ENCODE measurements at regions not wholly inside any gene's neighbourhood (a gene's known extent, or its start where the extent isn't known, plus 50 kb on each side); places are given as distances from the start of the nearest gene placed in this dataset.
"Not testable (repeated sequence)": the region's sequence is repeated elsewhere in the genome, so short reads cannot be mapped to it uniquely, and the experiment has no call there.

- no peak for DNase-seq
Measured at GRCh38 chr2:241984658-241985057, 115.1 kb downstream of the RTP5 start.

DNA sequence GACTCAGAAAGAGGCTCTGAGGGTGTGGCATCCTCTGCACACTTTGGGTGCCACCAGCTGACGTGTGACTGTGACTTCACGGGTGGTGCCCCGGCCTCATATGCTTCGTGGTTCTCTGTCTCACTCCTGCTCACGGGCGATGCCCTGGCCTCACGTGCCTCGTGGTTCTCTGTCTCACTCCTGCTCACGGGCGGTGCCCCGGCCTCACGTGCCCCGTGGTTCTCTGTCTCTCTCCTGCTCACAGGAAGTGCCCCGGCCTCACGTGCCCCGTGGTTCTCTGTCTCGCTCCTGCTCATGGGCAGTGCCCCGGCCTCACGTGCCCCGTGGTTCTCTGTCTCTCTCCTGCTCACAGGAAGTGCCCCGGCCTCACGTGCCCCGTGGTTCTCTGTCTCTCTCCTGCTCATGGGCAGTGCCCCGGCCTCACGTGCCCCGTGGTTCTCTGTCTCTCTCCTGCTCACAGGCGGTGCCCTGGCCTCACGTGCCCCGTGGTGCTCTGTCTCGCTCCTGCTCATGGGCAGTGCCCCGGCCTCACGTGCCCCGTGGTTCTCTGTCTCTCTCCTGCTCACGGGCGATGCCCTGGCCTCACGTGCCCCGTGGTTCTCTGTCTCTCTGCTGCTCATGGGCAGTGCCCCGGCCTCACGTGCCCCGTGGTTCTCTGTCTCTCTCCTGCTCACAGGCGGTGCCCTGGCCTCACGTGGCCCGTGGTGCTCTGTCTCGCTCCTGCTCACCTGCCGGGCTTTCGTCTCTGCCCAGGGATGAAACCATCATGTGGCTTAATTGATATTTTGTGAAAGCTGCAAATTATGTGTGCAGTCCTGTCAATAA, 115.8 kb downstream of the RTP5 start:
- peak in 1 of 2 experiments; percentile 23 for DNase-seq

DNA sequence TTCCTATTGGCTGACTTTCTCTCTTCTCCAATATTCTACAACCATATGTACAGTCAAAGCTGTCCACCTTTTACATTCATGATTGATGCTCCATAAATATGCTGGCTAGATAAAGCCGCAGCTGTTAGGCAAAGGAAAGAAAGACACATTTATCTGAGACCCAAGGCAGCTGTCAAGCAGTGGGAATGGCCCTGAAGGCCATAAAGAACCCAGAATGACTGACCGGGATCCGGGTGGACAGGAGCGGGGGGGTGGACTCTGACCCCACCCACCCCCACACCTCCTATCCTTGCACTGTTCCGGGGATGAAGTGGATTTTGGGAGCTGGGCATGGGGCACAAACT, 116.4 kb downstream of the RTP5 start:
- DNase-seq = no peak

DNA sequence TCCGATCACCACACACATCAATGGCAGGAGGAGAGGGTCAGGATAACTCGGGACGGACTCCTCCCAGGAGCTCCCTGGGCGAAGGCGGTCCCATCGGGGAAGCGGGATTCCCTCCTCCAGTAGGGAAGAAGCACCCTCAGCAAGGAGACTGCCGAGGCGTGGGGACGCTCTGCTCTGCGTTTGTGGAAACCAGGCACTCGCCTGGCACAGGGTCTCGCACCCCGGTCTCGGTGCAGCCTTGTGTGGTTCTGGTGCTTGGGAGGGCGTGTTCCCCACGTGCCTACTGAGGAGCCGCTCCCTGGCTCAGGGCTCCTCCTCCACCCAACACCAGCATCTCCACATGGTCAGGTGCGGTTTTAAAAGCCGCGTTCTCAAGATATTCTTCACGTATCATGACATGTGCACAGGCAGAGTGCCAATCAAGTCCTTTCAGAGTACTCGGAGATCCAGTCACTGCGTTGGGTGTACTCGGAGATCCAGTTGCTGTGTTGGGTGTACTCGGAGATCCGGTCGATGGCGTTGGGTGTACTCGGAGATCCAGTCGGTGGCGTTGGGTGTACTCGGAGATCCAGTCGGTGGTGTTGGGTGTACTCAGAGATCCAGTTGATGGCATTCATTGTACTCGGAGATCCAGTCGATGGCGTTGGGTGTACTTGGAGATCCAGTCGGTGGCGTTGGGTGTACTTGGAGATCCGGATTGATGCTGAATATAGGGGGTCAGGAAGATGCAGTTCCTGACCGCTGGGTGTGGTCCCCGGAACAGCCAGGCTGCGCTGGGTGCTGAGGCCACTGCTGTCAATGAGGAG, 117.5 kb downstream of the RTP5 start:
- DNase-seq = no peak

- no peak for DNase-seq
Measured at GRCh38 chr2:241987726-241988125, 118.2 kb downstream of the RTP5 start.

GRCh38 chr2:241988146-241988545, 118.6 kb downstream of the RTP5 start:
- DNase-seq = no peak

GRCh38 chr2:241989074-241989473, 119.5 kb downstream of the RTP5 start:
- DNase-seq = no peak

DNA sequence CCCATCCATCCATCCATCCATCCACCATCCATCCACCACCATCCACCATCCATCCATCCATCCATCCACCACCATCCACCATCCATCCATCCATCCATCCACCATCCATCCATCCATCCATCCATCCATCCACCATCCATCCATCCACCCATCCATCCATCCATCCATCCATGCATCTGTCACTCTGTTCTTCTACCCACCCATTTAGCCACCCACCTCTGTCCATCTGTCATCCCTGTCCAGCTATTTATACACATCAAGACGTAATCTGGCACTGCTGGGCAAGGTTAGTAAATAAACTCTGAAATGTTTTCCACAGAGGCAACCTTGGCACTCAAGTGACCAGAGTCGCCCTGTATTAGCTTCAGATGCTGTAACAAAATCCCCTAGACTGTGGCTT, 120.9 kb downstream of the RTP5 start:
- no peak for DNase-seq

- DNase-seq = no peak
Measured at GRCh38 chr2:241991299-241991698, 121.8 kb downstream of the RTP5 start.

GRCh38 chr2:241992753-241993152, 123.2 kb downstream of the RTP5 start:
- no peak for DNase-seq

DNA sequence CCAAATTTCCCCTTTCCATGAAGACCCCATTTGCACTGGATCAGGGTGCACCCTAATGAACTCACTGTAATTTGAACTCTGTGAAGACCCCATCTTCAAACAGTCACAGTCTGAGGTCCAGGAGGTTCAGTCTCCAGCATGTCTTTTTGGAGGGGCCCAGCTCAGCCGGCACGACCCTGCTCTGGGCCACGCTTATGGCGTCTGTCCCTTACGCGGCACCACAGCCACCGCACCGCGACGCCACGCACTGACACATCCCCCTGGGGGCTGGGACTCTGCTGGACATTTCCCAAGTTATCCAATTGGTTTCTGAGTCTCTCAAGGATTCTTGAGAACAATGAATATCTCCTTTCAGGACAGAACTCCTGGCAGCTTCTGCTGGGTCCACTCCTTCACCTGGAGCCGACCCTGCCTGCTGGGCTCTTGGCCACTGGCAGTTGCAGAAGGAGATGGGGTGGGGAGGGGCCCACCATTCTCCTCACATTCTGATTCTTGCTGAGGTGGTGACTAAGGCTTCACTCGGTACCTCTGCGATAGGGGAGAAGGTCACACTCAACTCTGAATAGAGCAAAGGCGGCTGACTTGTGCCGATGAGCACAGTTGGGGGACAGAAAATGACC, 124.0 kb downstream of the RTP5 start:
- DNase-seq = no peak

DNA sequence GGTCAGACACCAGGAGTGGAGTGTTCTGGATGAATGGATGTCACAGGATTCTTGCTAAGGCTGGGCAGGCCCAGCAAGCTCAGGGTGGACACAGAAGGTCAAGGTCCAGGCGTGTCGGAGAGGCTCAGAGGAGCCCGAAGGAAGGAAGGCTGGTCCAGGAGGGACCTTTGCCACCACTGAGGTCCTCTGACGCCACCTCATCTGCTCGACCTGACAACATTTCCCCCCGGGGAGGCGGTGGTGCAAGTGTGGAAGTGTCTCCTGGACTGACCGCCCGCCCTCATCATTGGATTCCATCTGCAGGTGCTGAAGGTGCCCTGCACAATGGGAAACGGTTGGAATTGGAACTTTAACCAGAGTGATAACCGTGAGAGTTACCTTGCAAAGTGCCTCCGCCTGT, 124.6 kb downstream of the RTP5 start:
- no peak for DNase-seq

DNA sequence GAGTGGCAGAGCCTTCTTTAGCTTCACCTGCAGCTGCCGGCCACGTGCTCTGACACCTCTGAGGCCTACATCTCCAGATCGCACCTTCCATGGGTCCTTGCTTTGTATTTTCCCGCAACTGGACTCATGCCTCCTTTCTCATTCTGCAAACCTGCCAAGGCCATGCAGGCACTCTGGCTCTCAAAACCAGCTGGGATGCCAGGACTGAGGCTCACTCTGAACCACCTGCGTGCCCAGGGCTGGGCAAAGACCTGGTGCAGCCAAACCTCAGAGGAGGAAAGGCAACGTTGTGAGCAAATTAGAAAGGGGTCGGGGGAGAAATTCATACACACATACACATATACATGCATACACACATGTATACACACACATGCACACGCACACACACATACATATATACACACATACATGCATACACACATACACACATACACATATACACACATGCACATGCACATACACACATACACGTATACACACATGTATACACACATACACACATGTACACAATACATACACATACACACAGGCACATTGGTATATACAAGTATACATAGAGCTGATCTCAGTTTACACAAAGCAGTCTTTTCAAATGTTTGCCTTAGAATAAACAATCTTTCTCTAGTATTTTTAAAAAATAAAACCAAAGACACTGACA, 125.2 kb downstream of the RTP5 start:
- no peak for DNase-seq

DNA sequence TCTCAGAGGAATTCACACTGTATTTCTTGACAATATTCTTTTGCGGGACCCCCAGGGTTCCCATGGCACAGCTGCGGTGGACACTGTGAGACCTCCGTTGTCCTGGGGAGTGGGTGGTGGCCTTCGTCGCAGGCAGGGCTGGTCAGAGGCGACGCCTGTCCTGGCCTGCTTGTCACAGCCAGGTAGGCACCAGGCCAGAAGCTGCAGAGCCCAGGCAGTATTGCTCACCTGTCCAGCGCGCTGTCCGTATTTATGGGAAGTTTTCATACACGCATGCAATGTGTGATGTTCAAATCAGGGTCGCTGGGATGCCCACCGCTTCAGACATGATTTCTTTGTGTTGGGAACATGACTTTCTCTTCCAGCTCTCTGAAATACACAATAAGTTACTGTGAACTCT, 126.6 kb downstream of the RTP5 start:
- DNase-seq = no peak

DNA sequence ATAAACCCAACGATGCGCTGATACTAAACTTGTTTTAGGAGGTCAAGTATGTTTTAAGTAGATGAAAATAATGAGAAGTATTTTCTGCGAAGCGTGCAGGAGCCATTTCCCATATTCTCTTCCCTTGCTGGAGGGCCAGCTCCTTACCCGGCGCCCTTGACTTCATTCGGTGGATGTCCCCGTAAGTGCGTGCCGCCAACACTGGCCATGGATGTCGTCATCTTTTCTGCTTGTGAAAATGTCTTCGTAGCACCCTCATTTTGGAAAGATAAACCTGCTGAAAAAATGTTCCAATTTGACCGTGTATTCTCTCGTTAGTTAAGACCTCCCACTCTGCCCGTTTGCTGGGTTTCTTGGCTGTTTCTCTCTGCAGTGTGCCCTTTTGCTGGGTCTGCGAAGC, 127.5 kb downstream of the RTP5 start:
- no peak for DNase-seq

DNA sequence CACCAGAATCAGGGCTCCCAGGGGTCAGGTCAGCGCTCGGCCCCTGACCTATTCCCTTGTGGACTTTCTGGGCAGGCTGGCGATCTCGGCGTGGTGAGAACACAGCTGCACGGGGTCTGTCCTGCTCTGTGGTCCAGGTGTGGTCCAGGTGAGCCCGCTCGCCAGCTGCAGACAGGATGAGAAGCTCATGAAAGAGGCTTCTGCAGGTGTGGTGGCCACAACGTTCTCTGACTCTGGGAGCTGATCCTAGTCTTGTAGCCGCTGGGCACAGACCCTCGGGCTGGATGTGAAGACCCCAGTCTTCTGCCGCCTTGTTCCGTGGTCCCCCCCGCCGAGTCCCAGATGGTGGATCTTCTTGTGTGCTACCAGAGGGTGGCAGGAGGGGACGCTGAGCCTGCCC, 129.7 kb downstream of the RTP5 start:
- no peak for DNase-seq

GRCh38 chr2:242001853-242002252, 132.3 kb downstream of the RTP5 start:
- DNase-seq = no peak

DNA sequence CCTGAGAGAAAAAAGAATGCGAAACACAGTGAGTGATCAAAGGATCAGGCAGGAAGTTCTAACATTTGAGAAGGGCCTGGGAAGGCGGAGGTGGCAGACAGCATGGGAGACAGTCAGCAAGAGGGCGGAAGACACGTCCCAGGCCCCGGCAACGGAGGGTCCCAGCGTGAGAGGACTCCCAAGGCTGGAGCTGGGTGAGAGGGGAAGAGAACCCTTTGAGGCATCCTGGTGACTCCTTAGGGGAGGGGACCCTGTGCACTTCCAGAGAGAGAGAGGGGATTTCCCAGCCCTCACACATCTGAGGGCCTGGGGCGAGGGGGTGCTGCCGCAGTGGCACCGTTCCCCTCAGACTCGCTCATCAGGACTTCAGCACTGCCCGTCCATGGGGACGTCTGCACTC, 133.4 kb downstream of the RTP5 start:
- DNase-seq = no peak

DNA sequence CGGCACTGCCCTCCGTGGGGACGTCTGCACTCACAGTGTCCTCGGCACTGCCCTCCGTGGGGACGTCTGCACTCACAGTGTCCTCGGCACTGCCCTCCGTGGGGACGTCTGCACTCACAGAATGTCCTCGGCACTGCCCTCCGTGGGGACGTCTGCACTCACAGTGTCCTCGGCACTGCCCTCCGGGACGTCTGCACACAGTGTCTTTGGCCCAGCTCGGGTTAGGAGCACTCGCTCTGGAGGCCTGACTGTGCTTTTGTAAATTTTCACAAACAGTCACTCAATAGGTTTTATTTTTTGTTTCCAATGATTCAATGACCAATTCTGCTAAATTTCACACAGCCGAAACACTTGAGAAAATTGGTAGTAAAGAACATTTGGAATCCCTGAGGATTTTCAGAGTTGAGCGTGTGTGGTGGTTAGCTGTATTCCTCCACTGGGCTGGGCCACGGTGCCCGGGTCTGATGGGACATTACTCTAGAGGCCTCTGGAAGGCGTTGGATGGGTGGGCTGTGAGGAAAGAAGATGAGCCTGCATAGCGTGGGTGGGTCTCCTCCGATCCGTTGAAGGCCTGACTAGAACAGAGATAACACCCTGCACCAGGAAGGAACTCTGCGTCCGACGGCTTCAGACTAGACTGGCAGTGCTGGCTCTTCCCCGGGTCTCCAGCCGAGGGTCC, 134.8 kb downstream of the RTP5 start:
- no peak for DNase-seq

DNA sequence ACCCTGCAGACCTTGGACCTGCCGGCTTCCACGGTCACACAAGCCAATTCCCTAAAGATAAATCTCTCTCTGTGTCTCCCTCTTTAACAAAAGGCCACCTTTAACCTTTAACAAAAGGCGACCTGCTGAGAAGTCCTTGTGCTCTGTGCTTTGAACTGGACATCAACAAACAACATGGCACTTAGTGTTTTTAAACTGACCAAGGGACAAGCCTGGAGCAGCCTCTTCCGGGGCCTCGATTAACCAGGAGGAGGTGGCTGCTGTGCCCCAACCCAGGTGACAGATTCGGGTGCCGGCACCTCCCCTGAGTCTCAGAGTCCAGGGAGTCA, 135.3 kb downstream of the RTP5 start:
- DNase-seq = no peak

GRCh38 chr2:242006091-242006634, 136.6 kb downstream of the RTP5 start:
- not testable (repeated sequence) for DNase-seq

DNA sequence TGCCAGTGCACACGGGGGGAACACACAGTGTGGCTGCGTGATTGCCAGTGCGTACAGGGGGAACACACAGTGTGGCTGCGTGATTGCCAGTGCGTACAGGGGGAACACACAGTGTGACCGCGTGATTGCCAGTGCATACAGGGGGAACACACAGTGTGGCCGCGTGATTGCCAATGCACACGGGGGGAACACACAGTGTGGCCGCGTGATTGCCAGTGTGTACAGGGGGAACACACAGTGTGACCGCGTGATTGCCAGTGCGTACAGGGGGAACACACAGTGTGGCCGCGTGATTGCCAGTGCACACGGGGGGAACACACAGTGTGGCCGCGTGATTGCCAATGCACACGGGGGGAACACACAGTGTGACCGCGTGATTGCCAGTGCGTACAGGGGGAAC, 139.4 kb downstream of the RTP5 start:
- DNase-seq = not testable (repeated sequence)

DNA sequence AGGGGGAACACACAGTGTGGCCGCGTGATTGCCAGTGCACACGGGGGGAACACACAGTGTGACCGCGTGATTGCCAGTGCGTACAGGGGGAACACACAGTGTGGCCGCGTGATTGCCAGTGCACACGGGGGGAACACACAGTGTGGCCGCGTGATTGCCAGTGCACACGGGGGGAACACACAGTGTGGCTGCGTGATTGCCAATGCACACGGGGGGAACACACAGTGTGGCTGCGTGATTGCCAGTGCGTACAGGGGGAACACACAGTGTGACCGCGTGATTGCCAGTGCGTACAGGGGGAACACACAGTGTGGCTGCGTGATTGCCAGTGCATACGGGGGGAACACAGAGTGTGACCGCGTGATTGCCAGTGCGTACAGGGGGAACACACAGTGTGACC, 140.3 kb downstream of the RTP5 start:
- DNase-seq = not testable (repeated sequence)
